Gastrocnemius medialis (tissue), 4 donors: ENCODE measurements at regions not wholly inside any gene's neighbourhood (a gene's known extent, or its start where the extent isn't known, plus 50 kb on each side); places are given as distances from the start of the nearest gene placed in this dataset.

Experiments used
- CTCF ChIP-seq, 5 experiments: fragments of 450-650 bp in 3 of 5; fragments of 200-600 bp in 2 of 5; sonication (generic) in 2 of 5; IDR thresholded peaks in 4 of 5; conservative IDR thresholded peaks in 1 of 5; 1 replicate in 4 of 5; 2 replicates in 1 of 5; pipeline ENCODE4 v1.5.1; 2016 to 2019; ENCODE audit warnings: antibody characterized with exemption in 5 of 5, mild to moderate bottlenecking in 3 of 5, moderate library complexity in 3 of 5
- POLR2A ChIP-seq, 2 donors: fragments of 450-650 bp; IDR thresholded peaks; one replicate each; pipeline ENCODE4 v1.6.1; 2017; ENCODE audit warnings: antibody characterized with exemption in 2 of 2, mild to moderate bottlenecking in 2 of 2, moderate library complexity in 2 of 2

GRCh38 chr1:101484689-101485338 is 248.0 kb downstream of the S1PR1 start:
- TF ChIP-seq CTCF (IDR thresholded peaks at IDR 0.05 in 4 of 5, conservative IDR thresholded peaks at IDR 0.05 in 1 of 5) = no peak
- TF ChIP-seq POLR2A (IDR thresholded peaks at IDR 0.05) = no peak
